HT1080 (cell line): ENCODE measurements at regions not wholly inside any gene's neighbourhood (a gene's known extent, or its start where the extent isn't known, plus 50 kb on each side); places are given as distances from the start of the nearest gene placed in this dataset.
"Not testable (repeated sequence)": the region's sequence is repeated elsewhere in the genome, so short reads cannot be mapped to it uniquely, and the experiment has no call there.

ENCODE experiments used
- DNase-seq: peaks from one replicate; pipeline ENCODE4 v3.0.0-alpha.2; 2015; ENCODE audit warnings: low read depth

DNA sequence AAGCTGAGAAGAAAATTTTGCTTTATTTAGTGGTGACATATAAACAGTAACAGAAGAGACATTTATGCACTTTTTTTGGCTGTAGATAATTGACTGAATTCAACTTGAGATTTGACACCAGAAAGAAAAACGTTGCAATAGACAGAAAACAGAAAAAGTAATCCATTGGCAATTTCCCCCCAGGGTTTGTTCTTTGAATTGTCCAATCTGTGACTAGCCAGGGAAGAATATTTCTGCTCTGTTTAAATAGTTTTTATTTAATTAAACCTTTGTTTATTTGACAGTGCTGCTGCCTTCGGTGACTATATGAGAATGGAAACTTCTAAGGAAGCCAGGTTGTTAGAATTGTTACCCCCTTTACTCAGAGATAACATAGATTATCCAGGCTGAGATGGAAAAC lies 210.6 kb downstream of the DEPDC1B start:
- DNase-seq: no peak

- DNase-seq: no peak
These were observed 211.4 kb downstream of the DEPDC1B start for GRCh38 chr5:60488466-60489130.

- DNase-seq: peak; percentile 47
These were observed 212.0 kb downstream of the DEPDC1B start for GRCh38 chr5:60487885-60488442.

DNA sequence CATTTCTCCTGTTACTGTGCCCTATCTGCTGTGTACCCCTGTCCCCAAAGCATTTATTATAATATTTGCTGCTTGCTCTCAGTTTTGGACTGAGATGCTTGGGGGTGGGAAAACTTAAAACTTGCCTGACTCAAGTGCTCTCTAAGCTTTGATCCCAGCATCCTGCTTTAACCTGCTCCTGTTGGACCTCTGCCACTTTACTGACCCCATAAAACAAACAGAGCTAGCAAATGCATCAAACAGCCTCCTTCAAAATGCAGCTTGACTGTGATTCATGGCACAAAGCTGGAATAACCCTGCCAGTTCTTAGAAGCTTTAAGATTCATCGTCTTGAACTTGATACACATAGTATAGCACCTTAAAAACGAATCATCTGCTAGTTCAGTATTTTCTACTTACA lies 212.5 kb downstream of the DEPDC1B start:
- peak; percentile 76 for DNase-seq

GRCh38 chr5:60485361-60485760 lies 214.6 kb downstream of the DEPDC1B start:
- no peak for DNase-seq

- peak; percentile 73 for DNase-seq
These were observed 216.9 kb downstream of the DEPDC1B start for GRCh38 chr5:60483050-60483449.

- no peak for DNase-seq
These were observed 217.7 kb downstream of the DEPDC1B start for GRCh38 chr5:60482301-60482700.

- no peak for DNase-seq
These were observed 220.4 kb downstream of the DEPDC1B start for GRCh38 chr5:60479542-60479941.

- no peak for DNase-seq
These were observed 222.1 kb downstream of the DEPDC1B start for GRCh38 chr5:60477849-60478248.

DNA sequence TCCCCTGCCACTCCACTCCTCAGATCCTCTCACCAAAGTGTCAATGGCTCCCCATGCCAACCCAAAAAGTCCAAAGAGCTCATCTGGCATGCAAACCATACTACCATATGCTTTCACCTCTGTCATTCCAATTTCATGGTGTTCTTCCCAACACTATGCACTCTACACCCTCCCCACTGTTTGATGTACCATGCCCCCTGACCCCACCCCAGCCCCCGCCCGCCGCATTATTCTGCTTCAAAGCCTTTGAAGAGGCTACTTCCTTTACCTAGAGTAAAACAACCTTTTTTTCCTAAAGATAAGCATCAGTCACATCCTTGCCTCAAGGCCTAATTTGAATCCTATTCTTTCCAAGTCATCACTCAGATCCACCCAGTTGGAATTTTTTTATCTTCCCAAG lies 226.3 kb downstream of the DEPDC1B start:
- DNase-seq: no peak

GRCh38 chr5:60473027-60473426 lies 226.9 kb downstream of the DEPDC1B start:
- DNase-seq: not testable (repeated sequence)

DNA sequence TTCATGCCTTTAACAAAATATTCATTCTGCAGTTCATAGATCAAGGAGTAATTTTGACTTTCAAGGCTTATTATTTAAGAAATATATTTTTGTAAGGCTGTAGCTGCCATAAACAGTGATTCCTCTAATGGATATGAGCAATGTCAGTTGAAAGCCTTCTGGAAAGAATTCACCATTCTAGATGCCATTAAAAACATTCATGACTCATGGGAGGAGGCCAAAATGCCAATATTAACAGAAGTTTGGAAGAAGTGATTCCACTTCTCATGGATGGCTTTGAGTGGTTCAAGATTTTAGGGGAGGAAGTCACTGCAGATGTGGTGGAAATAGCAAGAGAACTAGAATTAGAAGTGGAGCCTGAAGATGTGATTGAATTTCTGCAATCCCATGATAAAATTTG lies 229.1 kb downstream of the DEPDC1B start:
- no peak for DNase-seq

- no peak for DNase-seq
These were observed 230.7 kb downstream of the DEPDC1B start for GRCh38 chr5:60469286-60469685.

DNA sequence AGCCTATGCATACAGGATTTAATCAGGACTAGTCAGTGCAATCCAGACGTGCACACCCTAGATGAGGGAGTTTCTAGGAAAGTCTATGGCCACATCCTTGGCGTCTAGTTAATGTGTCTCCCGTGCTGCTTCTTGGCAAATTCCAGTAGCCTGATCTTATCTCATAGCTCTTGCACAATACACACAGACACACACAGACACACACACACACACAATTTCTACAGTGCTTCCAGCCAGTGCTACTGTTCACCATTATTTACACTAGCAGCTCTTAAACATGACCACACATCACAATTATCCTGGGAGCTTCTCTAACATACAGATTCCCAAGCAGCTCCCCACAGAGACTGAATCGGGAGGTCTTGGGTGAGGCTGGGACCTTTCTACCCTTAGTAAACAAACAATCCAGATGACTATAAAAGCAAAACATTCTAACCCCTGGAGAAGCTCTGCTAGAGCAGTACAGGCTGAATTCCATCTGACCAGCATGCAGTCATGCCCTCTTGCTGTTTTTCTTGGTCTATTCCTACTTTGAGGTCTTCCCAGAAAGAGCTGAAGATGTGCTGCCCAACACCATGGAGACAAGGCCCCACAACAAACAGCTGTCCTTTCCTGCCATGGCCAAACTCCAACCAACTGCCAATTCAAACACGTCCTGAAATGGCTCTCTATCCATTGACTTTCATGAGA lies 236.6 kb downstream of the DEPDC1B start:
- peak; percentile 13 for DNase-seq

GRCh38 chr5:60458666-60459065 lies 241.3 kb downstream of the DEPDC1B start:
- no peak for DNase-seq

DNA sequence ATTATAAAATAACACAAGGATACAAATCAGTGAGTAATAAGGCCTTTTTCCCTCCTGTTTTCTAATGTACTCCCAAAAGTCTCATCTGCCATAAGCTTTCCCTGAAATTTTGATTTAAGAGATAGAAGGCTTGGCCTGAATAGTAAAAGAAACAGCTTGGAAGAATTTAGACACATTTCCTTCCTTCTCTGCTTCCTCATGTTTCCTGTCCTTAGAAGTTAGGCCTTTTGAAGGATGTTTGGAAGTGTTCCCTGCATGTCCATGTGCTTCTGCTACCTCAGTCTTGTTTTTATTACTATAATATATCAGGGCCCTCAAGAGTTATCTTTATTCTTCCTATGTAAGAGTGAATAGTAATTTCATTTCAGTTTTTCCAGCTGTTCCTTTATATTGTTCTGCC lies 242.7 kb downstream of the DEPDC1B start:
- no peak for DNase-seq

GRCh38 chr5:60455589-60455988 lies 244.4 kb downstream of the DEPDC1B start:
- peak; percentile 40 for DNase-seq

DNA sequence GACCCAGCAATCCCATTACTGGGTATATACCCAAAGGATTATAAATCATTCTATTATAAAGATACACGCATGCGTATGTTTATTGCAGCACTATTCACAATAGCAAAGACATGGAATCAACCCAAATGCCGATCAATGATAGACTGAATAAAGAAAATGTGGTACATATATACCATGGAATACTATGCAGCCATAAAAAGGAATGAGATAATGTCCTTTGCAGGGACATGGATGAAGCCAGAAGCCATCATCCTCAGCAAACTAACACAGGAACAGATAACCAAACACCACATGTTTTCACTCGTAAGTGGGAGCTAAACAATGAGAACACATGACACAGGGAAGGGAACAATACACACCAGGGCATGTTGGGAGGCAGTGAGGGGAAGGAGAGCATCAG lies 245.7 kb downstream of the DEPDC1B start:
- DNase-seq: not testable (repeated sequence)

DNA sequence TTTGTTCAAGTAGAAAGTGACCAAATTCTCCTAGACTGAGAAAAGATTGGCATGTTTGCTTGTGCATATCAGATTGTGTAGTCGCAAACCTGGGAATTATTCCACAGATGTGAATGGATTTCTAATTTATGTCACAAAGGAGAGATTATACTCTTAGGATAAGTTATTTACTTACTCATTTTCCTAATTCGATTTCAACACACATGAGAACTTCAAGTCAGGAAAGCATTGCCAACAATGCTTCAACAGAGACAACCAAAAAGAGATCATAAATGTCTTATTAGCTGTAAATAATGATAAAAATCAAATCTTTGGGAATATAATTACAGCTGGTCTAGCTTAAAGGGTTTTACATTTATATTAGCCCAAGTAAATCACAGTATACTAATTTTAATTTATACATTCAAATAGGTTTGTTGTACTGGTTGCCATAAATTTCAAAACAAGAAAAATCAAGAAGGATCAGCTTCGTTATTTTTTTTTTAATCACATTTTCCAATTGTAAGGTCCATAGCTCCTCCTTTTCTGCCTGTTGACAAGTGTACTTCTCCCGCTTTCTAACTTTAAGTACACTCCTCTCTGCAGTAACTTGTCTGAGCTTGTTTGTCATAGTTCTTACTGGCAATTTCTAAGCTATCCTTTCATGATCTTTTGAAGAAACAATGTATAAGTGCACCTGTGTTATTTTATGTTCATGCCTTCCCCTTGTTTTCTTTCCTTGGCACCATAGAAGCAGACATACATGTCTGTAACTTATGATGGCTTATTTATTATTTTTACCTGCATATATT lies 246.6 kb downstream of the DEPDC1B start:
- DNase-seq: no peak

DNA sequence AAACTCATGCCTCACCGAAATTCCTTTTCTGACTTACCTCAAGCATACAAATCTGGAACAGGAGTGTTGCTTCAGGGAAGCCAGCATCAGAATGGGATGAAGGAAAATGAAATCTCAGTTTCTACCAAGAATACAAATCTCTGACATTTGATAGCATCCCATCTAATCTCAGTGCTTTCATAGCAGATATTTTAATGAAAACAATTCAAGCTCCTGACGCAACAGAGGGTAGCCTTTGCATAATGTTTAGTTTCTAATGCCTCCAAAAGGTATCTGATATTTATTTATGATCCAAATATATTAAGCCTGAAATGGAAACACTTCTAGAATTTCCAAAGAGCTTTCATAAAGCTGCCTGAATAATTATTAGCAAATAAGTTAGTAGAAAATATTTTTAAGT lies 251.4 kb downstream of the DEPDC1B start:
- DNase-seq: no peak

GRCh38 chr5:60447488-60447920 lies 252.5 kb downstream of the DEPDC1B start:
- no peak for DNase-seq

GRCh38 chr5:60446917-60447316 lies 253.0 kb downstream of the DEPDC1B start:
- no peak for DNase-seq
